Activated CD4-positive, alpha-beta memory T cell treated with anti-CD3 and anti-CD28 coated beads for 36 hours (primary cell): ENCODE measurements at regions not wholly inside any gene's neighbourhood (a gene's known extent, or its start where the extent isn't known, plus 50 kb on each side); places are given as distances from the start of the nearest gene placed in this dataset.
A peak's percentile ranks its signal among the peaks of the same experiment; 100 is the strongest.
"Not testable (repeated sequence)": the region's sequence is repeated elsewhere in the genome, so short reads cannot be mapped to it uniquely, and the experiment has no call there.

Experiments used
- CTCF ChIA-PET: fragments of 350-600 bp; sonication (Branson Sonifier 250); formaldehyde crosslinking; loops from one replicate; lab custom pipeline; 2021; ENCODE audit warnings: antibody characterized with exemption, inconsistent platforms; lab: Charles Lee
- POLR2A ChIA-PET: fragments of 350-600 bp; sonication (Branson Sonifier 250); formaldehyde crosslinking; loops from one replicate; lab custom pipeline; 2021; ENCODE audit warnings: antibody characterized with exemption; lab: Charles Lee
- DNase-seq: peaks from one replicate; pipeline ENCODE4 v3.0.0-alpha.2; 2020
- H3K27ac Mint-ChIP-seq: one replicate; pipeline ENCODE4 v1.8.0; 2021; ENCODE audit warnings: mixed read lengths
- H3K27me3 Mint-ChIP-seq: one replicate; pipeline ENCODE4 v1.8.0; 2021; ENCODE audit warnings: mixed read lengths
- H3K36me3 Mint-ChIP-seq: one replicate; pipeline ENCODE4 v1.8.0; 2021; ENCODE audit warnings: mixed read lengths
- H3K4me1 Mint-ChIP-seq: one replicate; pipeline ENCODE4 v1.8.0; 2021; ENCODE audit warnings: low read depth, mixed read lengths
- H3K4me3 Mint-ChIP-seq: one replicate; pipeline ENCODE4 v1.8.0; 2021; ENCODE audit warnings: mild to moderate bottlenecking, mixed read lengths
- H3K9me3 Mint-ChIP-seq: one replicate; pipeline ENCODE4 v1.8.0; 2021; ENCODE audit warnings: mixed read lengths
- intact Hi-C: fragments of 100-400 bp; cut with micrococcal nuclease; formaldehyde crosslinking; loops from one replicate; pipeline ENCODE4 v1.15.1; 2023

DNA sequence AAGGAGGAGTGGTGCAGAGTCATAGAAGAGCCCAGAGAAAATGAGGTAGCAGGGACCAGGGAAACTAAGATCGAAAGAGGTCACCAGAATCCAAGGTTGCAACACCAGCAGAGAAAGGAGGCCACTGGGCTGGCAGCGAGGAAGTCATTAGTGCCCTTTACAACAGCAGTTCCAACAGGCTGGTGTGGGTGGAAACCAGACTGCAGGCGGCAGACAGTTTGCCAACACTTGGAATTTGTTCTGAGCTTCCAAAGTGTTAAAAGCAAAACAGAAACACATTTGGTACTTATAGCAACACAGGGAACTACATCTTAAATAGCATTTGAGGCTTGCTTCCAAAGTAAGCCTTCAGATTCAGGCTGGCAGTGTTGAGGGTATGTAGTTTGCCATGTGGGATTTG lies 95.2 kb upstream of the PWP1 start:
- CTCF ChIA-PET = interaction anchor here (0.5 kb wide), 1 partner anchor 459 kb away, joined by 3 read pairs; no protein-coding TSS in a partner anchor
- no peaks in the 10 kb centered on the region for H3K4me1 Mint-ChIP-seq

DNA sequence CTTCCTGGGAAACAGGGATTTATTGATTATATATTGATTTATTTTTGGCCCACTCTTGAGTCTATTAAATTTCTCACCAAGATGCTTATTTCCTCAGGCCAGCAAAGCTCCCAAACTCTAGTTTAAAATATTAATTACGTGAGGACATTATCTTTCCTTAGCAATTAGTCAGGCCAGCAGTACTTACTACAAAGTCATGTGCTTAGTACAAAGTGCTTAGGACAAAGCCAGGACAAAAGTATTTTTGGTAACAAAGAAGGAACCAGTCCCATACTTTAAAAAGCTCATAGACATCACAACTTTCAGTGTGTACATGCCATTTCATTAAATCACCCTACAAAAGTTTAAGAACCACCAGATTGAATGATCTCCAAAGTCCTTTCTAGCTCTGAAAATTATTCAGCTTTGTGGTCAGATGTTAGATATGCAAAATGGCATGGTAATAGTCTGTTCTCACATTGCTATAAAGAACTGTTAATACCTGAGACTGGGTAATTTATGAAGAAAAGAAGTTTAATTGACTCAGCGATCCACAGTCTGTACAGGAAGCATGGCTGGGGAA lies 94.7 kb upstream of the PWP1 start:
- H3K27ac Mint-ChIP-seq = no peak overlapping the region
- no peak for DNase-seq
- no peak overlapping the region for H3K4me3 Mint-ChIP-seq
- intact Hi-C loops = no loop called here
- H3K27me3 Mint-ChIP-seq = no peaks in the 10 kb centered on the region
- ChIA-PET CTCF (interaction anchor here (0.5 kb wide), 1 partner anchor 459 kb away, joined by 3 read pairs; no protein-coding TSS in a partner anchor), POLR2A (no interaction called here)
- H3K9me3 Mint-ChIP-seq = peaks cover 35% of the 10 kb centered on the region
- peaks cover 33% of the 10 kb centered on the region for H3K36me3 Mint-ChIP-seq
- H3K4me1 Mint-ChIP-seq = no peaks in the 10 kb centered on the region

More for the DNA sequence above, 95.2 kb upstream of the PWP1 start:
- Mint-ChIP-seq H3K9me3 (peaks cover 38% of the 10 kb centered on the region), H3K27ac (no peak overlapping the region), H3K36me3 (peaks cover 37% of the 10 kb centered on the region), H3K27me3 (no peaks in the 10 kb centered on the region), H3K4me3 (no peak overlapping the region)
- no peak for DNase-seq
- intact Hi-C loops = no loop called here
- POLR2A ChIA-PET = no interaction called here

DNA sequence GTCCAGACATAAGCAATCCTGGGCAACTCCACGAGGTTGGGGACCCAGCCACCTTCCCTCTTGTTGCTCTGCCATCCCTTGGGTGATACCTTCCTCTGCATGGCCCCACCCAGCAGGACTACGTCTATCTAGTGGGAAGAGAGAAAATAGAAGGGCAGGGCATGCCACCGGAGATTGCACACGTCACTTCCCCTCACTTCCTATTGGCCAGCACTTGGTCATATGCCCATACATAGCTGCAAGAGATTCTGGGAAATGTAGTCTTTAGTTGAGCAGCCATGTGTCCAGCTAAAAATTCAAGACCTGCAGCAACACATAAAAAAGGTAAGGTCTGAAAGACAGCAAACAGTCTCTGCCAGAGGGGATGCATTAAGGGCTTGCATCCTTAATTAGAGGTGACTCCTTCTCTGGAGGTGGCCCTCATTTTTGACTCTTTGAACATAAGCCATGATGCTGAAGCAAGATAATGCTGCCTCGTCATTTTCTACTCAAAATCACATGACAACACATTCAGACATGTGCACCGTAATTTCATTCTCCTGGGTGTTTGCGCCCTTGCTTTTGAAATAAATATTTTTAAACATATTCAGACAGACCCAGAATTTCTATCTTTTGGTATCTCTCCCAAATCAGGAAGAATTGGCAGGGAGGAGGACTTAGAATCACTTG lies 91.8 kb upstream of the PWP1 start:
- ChIA-PET POLR2A (no interaction called here), CTCF (no interaction called here)
- Mint-ChIP-seq H3K27ac (no peak overlapping the region), H3K4me1 (no peaks in the 10 kb centered on the region), H3K4me3 (no peak overlapping the region), H3K36me3 (peaks cover 13% of the 10 kb centered on the region), H3K27me3 (no peaks in the 10 kb centered on the region), H3K9me3 (peaks cover 16% of the 10 kb centered on the region)
- intact Hi-C loops = no loop called here
- DNase-seq = no peak

DNA sequence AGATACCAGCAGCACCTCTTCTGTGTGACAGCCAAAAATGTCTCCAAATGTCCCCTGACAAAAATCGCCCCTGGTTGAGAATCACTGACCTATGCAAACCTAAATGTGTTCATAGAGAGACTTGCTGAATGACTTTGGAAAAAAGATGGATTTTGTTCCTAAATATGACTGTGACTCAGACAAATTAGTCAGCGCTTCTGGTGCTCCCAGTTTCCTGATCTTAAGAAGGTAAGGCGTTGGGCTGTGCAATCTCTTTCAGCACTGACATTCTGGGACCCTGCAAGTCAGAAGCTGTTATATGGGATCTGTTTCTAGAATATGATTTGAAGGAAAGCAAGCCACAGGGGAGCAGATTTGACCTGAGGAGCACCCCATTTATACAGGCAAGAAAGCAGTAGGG lies 90.6 kb upstream of the PWP1 start:
- Mint-ChIP-seq H3K27ac (no peak overlapping the region), H3K27me3 (no peaks in the 10 kb centered on the region), H3K4me3 (no peak overlapping the region), H3K4me1 (no peaks in the 10 kb centered on the region), H3K9me3 (peaks cover 16% of the 10 kb centered on the region), H3K36me3 (peaks cover 13% of the 10 kb centered on the region)
- CTCF ChIA-PET = interaction anchor here (4.1 kb wide), 1 partner anchor 13 kb away, joined by 28 read pairs; no protein-coding TSS in a partner anchor
- POLR2A ChIA-PET = no interaction called here
- no peak for DNase-seq
- intact Hi-C loops = no loop called here

DNA sequence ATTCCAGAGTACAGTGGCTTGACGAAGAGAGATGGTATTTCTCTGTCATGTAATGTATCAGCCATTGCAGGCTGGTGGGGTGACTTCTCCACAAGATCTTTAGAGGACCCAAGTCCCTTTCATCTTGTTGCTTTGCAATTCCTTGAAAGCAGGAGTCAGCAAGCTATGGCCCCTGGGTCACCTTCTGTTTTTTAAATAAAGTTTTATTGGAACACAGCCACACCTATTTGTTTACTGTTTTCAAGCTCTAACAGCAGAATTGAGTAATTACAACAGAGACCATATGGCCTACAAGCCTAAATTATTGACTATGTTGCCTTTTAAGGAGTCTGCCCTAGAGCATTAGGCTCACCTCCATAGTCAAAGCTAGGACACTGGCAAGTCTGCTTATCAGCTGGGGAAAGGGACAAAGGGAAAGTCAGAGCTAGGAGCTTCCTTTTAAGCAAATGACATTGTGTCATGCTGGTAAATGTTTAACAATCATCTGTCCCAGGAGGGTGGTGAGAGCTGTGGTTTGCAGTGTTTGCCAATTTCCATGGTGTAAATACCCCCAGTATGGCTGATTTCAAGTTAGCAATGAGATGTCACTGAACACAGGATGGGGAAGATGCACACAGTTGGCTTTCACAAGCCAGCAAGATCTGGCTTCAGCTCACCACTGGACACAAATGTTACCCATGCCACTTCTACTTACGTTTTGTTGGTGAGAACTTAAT lies 87.7 kb upstream of the PWP1 start:
- intact Hi-C loops = no loop called here
- H3K36me3 Mint-ChIP-seq = peaks cover 6% of the 10 kb centered on the region
- peaks cover 8% of the 10 kb centered on the region for H3K9me3 Mint-ChIP-seq
- H3K4me1 Mint-ChIP-seq = no peaks in the 10 kb centered on the region
- H3K27ac Mint-ChIP-seq = no peak overlapping the region
- H3K4me3 Mint-ChIP-seq = no peak overlapping the region
- POLR2A ChIA-PET = no interaction called here
- DNase-seq = no peak
- H3K27me3 Mint-ChIP-seq = no peaks in the 10 kb centered on the region
- CTCF ChIA-PET = interaction anchor here (0.5 to 4.1 kb wide), 4 partner anchors 10 to 467 kb away, joined by 3 to 28 read pairs (median 10); no protein-coding TSS in a partner anchor

GRCh38 chr12:107598906-107599305 lies 86.7 kb upstream of the PWP1 start:
- H3K27ac Mint-ChIP-seq = no peak overlapping the region
- H3K36me3 Mint-ChIP-seq = peaks cover under 1% of the 10 kb centered on the region
- ChIA-PET POLR2A (no interaction called here), CTCF (interaction anchor here (2.8 to 4.1 kb wide), 2 partner anchors 9 to 468 kb away, joined by 15 to 28 read pairs; no protein-coding TSS in a partner anchor)
- intact Hi-C loops = no loop called here
- no peaks in the 10 kb centered on the region for H3K9me3 Mint-ChIP-seq
- DNase-seq = no peak
- no peak overlapping the region for H3K4me3 Mint-ChIP-seq
- H3K4me1 Mint-ChIP-seq = no peaks in the 10 kb centered on the region
- no peaks in the 10 kb centered on the region for H3K27me3 Mint-ChIP-seq

DNA sequence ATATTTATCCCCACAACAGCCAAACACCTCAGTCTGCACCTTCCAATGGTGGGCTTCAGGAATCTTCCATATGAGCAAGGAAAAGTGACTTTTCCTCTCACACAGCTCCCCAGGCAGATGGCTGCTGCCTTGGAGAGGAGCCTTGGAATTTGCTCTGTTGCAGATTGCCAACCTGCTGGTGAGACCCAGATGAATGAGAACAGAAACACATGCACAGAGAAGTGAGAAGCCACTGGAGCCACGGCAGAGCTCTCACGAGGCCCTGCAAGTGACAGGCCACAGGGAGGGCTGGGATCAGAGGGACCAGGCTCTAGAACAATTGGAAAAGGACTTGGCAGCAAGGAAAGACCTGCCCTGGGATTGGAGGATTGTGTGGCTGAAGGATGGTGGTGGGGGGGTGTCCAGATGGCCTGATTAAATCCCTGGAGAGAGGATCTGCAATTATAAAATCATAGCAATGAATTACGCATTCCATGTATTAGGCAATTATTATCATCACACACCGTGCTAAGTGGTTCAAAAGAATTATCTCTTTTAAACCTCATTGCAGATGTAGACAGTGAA lies 84.9 kb upstream of the PWP1 start:
- Mint-ChIP-seq H3K27ac (no peak overlapping the region), H3K36me3 (no peaks in the 10 kb centered on the region), H3K4me3 (no peak overlapping the region), H3K4me1 (no peaks in the 10 kb centered on the region), H3K9me3 (no peaks in the 10 kb centered on the region), H3K27me3 (no peaks in the 10 kb centered on the region)
- intact Hi-C loops = no loop called here
- ChIA-PET CTCF (no interaction called here), POLR2A (no interaction called here)
- DNase-seq = no peak

DNA sequence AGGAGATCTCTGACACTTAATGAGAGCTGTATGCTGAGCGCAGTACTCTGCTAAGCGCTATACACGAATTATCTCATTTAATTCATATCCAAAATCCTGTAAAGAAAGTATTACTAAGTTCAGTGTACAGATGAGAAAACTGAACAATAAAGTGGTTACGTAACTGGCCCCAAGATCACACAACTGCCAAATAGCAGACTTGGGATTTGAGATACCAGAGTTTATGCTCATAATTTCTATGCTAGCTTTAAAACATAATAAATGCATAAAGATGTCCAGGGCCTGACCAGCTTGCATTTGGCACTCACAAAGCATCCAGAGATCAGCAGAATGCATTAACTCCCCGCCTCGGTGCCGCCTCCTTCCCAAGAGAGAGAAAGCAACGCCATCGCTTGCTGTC lies 83.2 kb upstream of the PWP1 start:
- CTCF ChIA-PET = interaction anchor here (19.0 kb wide), 1 partner anchor 470 kb away, joined by 341 read pairs; no protein-coding TSS in a partner anchor
- DNase-seq = no peak
- Mint-ChIP-seq H3K27me3 (no peaks in the 10 kb centered on the region), H3K36me3 (no peaks in the 10 kb centered on the region), H3K27ac (no peak overlapping the region), H3K4me1 (no peaks in the 10 kb centered on the region), H3K4me3 (no peak overlapping the region), H3K9me3 (no peaks in the 10 kb centered on the region)
- intact Hi-C loops = no loop called here
- POLR2A ChIA-PET = no interaction called here

- ChIA-PET POLR2A (no interaction called here), CTCF (interaction anchor here (1.0 to 19.0 kb wide), 6 partner anchors 16 to 480 kb away, joined by 3 to 341 read pairs (median 6); no protein-coding TSS in a partner anchor)
- no peaks in the 10 kb centered on the region for H3K9me3 Mint-ChIP-seq
- intact Hi-C loops = no loop called here
- H3K4me1 Mint-ChIP-seq = no peaks in the 10 kb centered on the region
- DNase-seq = no peak
- H3K36me3 Mint-ChIP-seq = no peaks in the 10 kb centered on the region
- no peak overlapping the region for H3K4me3 Mint-ChIP-seq
- no peak overlapping the region for H3K27ac Mint-ChIP-seq
- no peaks in the 10 kb centered on the region for H3K27me3 Mint-ChIP-seq
Measured at GRCh38 chr12:107605293-107605692, 80.3 kb upstream of the PWP1 start.

GRCh38 chr12:107607464-107608392 lies 77.9 kb upstream of the PWP1 start:
- intact Hi-C loops = loop anchor here (1.0 kb wide), 4 partner anchors 202 to 515 kb away; a partner anchor contains a TSS
- no peaks in the 10 kb centered on the region for H3K4me1 Mint-ChIP-seq
- no peak overlapping the region for H3K27ac Mint-ChIP-seq
- POLR2A ChIA-PET = no interaction called here
- peak; percentile 84 for DNase-seq
- no peak overlapping the region for H3K4me3 Mint-ChIP-seq
- CTCF ChIA-PET = interaction anchor here (0.8 to 19.0 kb wide), 24 partner anchors 10 to 518 kb away, joined by 3 to 341 read pairs (median 3); a partner anchor contains a TSS
- no peaks in the 10 kb centered on the region for H3K36me3 Mint-ChIP-seq
- H3K9me3 Mint-ChIP-seq = no peaks in the 10 kb centered on the region
- no peaks in the 10 kb centered on the region for H3K27me3 Mint-ChIP-seq

DNA sequence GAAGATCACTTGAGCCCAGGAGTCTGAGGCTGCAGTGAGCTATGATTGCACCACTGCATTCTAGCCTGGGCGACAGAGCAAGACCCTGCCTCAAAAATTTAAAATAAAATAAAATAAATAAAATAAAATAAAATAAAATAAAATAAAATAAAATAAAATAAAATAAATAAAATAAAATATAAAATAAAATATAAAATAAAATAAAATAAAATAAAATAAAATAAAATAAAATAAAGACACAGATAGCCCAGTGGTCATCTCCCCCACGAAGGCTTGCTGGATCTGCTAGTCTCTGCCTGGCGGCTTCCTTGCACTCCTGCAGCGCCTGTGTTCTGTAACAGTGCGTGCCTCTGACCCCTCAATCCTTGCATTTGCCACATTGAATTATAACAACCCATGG lies 76.8 kb upstream of the PWP1 start:
- DNase-seq, intact Hi-C loops, POLR2A ChIA-PET, H3K4me1 Mint-ChIP-seq, H3K27me3 Mint-ChIP-seq, H3K27ac Mint-ChIP-seq, H3K9me3 Mint-ChIP-seq, H3K4me3 Mint-ChIP-seq, H3K36me3 Mint-ChIP-seq: not testable (repeated sequence)
- CTCF ChIA-PET = interaction anchor here (0.9 to 19.0 kb wide), 9 partner anchors 9 to 518 kb away, joined by 3 to 341 read pairs (median 9); no protein-coding TSS in a partner anchor
